Stimulated activated CD4-positive, alpha-beta T cell treated with anti-CD3 and anti-CD28 coated beads, Interleukin-1b, Interleukin-23, amount 100 ng/mL, for 1 hour (primary cell): ENCODE measurements at regions not wholly inside any gene's neighbourhood (a gene's known extent, or its start where the extent isn't known, plus 50 kb on each side); places are given as distances from the start of the nearest gene placed in this dataset.
"Not testable (repeated sequence)": the region's sequence is repeated elsewhere in the genome, so short reads cannot be mapped to it uniquely, and the experiment has no call there.

Experiments
- DNase-seq, 2 donors: peaks; one replicate each; pipeline ENCODE4 v3.0.0-alpha.2; 2020; ENCODE audit warnings: low read depth in 2 of 2

DNA sequence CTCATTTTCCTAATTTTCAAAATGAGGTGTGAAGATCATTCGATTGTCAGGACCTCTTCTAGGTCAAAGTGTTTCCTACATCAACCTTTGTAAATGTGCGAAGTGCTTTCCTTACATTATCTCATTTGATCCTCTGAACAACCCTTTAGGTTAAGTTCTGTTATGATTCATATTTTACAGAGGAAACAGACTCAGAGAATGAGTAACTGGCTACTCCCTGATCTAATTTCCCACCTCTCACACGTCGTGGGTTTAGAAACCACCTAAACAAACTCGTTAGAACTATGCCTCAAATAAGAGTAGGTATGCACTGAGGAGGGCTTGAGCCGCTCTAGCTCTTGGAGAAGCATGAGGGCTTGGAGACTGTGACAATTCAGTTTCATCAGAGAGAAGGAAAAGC lies 148.6 kb downstream of the CD47 start:
- DNase-seq = no peak

- DNase-seq = no peak
Measured at GRCh38 chr3:107939691-107940442, 151.0 kb downstream of the CD47 start.

DNA sequence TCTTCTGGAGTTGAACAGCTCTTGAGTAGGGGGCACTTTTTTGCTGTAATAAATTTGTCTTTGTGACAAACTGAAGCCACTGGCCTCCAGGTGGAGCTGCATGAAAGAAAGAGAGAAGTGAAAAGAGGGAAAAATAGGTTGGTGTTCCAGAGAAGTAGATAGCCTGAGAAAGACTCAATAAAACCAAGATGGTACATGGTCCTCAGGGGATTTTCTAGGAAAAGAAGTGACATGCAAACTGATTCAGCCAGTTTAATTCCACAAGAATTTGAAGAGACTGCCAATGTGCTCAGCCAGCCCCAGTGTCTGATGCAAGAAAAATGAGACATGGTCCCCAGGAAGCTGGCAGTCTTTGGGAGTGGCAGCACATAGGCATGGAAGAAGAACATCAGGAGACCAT lies 152.7 kb downstream of the CD47 start:
- DNase-seq = no peak

GRCh38 chr3:107934808-107935207 lies 156.0 kb downstream of the CD47 start:
- no peak for DNase-seq

GRCh38 chr3:107933450-107933849 lies 157.4 kb downstream of the CD47 start:
- no peak for DNase-seq

GRCh38 chr3:107931326-107931725 lies 159.5 kb downstream of the CD47 start:
- DNase-seq = no peak

DNA sequence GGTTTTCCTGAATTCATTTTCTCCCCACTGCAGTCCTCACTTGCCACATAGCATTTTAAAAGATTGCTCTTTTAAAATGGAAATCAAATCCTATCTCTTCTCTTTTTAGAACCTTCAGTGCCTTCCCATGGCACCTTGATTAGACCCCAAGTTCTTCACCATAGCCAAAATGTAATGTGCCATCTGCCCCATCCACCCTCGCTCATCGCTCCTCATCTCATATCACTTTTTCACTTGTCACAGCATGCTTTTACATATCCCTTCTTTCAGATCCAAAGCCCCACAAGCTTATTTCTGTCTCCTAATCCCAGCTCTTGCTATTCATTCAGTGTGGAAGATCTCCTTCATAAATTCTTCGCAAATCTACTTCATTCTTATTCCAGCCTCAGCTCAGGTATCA lies 161.7 kb downstream of the CD47 start:
- no peak for DNase-seq

DNA sequence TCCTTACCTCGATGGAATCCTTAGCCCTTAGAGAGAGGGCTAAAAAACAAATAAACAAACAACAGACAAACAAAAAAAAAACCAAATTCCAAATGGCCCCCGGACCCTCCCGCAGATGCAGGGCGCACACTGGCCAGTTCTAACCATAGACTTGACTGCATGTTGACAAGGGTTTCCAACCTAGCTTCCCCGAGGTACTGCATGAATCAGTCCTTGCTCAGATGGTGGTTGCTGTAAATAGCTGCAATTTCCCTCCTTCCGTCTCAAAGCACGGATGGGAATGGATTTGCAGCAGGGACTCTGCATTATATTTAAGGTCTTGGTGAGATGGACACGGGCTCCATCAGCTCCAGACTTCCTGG lies 162.8 kb downstream of the CD47 start:
- DNase-seq = no peak

- DNase-seq = peak; percentile 23 to 46
Measured at GRCh38 chr3:107927361-107928083, 163.3 kb downstream of the CD47 start.

GRCh38 chr3:107925851-107926250 lies 165.0 kb downstream of the CD47 start:
- DNase-seq = no peak

DNA sequence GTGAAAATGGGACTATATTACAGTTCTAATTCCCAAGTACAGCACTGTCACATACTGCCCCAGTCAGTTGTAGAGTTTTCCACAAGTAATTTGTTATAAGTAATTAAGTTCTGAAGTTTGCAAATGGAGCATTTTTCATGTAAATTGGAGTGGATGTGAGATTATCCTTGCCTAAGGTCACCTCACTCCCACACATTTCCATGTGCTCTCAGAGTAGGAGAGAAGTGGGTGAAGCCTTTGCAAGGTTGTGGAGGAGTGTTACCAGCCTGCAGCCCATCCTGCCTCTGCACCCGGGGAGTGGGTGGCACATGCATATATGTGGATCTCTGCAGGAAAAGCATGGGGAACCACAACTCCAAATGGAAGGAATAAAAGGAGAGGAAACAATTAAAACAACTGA lies 169.8 kb downstream of the CD47 start:
- no peak for DNase-seq

DNA sequence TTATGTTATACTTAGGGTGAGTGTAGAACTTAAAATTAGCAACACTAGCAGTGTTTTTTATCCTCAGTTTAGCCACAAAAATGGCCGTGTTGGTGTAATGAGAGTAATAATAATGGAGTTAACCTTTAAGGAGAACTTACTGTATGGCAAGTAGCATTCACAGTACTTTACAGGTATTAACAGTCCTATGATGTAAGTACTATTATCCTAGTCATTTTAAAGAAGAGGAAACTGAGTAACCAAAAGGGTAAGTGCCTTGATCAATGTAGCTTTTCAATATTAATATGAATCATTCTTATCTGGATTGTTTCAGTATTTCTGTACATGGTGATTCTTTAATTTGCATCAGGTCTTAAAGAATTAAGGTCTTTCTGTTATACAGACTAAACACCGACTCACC lies 170.3 kb downstream of the CD47 start:
- DNase-seq = no peak

GRCh38 chr3:107919239-107919638 lies 171.6 kb downstream of the CD47 start:
- DNase-seq = no peak

- no peak for DNase-seq
Measured at GRCh38 chr3:107916171-107916570, 174.7 kb downstream of the CD47 start.

DNA sequence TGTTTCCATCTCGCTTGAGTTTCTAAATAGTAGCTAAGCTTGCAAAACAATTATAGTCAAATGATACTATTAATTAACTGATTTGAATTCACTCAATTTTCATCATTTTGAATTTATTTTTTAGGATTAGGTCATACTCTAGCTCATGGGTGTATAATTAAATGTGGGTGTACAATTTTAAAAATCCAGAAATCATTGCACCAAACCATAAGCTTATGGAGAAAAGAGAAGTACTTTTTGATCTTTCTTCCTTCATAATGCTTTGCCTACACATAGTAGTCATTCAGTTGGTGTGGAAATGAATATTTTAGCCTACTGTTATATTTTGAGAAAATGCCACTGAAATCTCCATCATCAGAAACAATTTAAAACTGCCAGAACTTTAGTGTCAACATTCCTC lies 175.1 kb downstream of the CD47 start:
- DNase-seq = no peak

GRCh38 chr3:107913701-107914100 lies 177.1 kb downstream of the CD47 start:
- no peak for DNase-seq

GRCh38 chr3:107911337-107912000 lies 179.4 kb downstream of the CD47 start:
- DNase-seq = no peak

- DNase-seq = no peak
Measured at GRCh38 chr3:107910713-107911259, 180.0 kb downstream of the CD47 start.

- not testable (repeated sequence) for DNase-seq
Measured at GRCh38 chr3:107909583-107909982, 181.2 kb downstream of the CD47 start.

GRCh38 chr3:107907996-107908395 lies 182.8 kb downstream of the CD47 start:
- no peak for DNase-seq

DNA sequence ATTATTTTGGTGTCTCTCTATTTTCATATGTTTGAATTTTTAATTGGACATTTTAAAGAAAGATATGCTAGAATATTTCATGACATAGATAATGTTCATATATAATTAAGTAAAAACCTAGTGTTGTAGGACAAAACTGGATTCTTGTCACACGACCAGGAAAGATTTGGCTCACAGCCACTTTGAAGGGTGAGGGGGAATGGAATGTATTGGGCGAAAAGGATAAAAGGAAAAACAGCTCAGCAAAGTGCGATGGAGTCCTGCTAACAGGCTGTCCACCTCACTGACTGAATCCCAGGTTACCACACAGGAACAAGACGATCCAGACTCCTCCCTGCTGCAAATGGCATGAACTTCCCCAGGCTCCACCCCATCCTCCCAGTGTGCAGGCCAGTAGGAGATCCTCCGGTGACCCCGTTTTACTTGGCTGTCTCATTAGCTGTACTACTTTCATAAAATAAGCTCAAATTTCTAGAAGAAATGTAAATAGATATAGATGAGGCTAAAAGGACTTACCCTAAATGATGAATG lies 186.2 kb downstream of the CD47 start:
- no peak for DNase-seq

GRCh38 chr3:107899990-107900651 lies 190.7 kb downstream of the CD47 start:
- no peak for DNase-seq
